ENCODE measurements at regions not wholly inside any gene's neighbourhood (a gene's known extent, or its start where the extent isn't known, plus 50 kb on each side); places are given as distances from the start of the nearest gene placed in this dataset.

GRCh38 chr1:187715483-187715882 is 886.7 kb downstream of the PLA2G4A start (continued):
- TF ChIP-seq ETS1 (IDR thresholded peaks at IDR 0.05) (no peak), POLR2AphosphoS5 (IDR thresholded peaks at IDR 0.05; ENCODE audit: low read depth) (no peak), NANOG (IDR thresholded peaks at IDR 0.05; ENCODE audit: borderline replicate concordance) (no peak)

DNA sequence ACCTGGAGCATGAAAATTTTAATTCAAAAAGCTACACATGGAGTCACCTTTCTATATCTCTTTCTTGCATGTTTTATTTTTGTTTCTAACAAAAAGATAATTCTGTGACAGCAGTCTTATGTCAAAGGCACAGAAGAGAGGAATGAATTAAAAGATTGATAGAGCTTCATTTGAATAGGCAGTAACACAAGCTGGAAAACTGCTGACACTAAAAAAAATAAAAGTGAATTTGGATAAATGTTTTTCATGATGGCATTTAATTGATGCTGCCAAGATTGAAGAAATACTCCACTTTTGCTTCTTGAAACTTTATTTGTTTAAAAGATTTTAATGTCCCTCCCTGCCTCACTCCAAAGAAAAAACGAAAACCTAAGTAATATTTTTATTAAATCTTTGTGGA is 887.4 kb downstream of the PLA2G4A start:
- H2AFZ ChIP-seq: no peak overlapping the region
- no peak for TF ChIP-seq STAT1 (IDR thresholded peaks at IDR 0.05; ENCODE audit: unreplicated experiment)
- Mint-ChIP-seq H3K4me1 (no peaks in the 10 kb centered on the region), H3K36me3 (ENCODE audit: low read depth) (no peaks in the 10 kb centered on the region), H3K27me3 (ENCODE audit: insufficient read depth, low read depth, poor library complexity) (no peaks in the 10 kb centered on the region), H3K27ac (no peak overlapping the region), H3K9me3 (no peaks in the 10 kb centered on the region), H3K4me3 (no peak overlapping the region)
- H3K4me3 ChIP-seq: no peak overlapping the region
- H3F3A ChIP-seq (replicated peaks; ENCODE audit: low read depth): no peaks in the 10 kb centered on the region
- no peaks in the 10 kb centered on the region for H4K20me1 ChIP-seq (replicated peaks; ENCODE audit: insufficient read depth)
- H3K4me2 ChIP-seq: no peak overlapping the region
- peaks cover 10% of the 10 kb centered on the region; the same call in 1 of the 2 replicates for H3K9me2 ChIP-seq (ENCODE audit: insufficient read depth)
- H3K79me2 ChIP-seq (replicated peaks; ENCODE audit: insufficient read depth): no peaks in the 10 kb centered on the region
- H3K36me3 ChIP-seq (ENCODE audit: insufficient read depth): no peaks in the 10 kb centered on the region
- no peaks in the 10 kb centered on the region for H3K27me3 ChIP-seq (ENCODE audit: insufficient read depth)
- ATAC-seq (no peak), DNase-seq (ENCODE audit: low spot score) (no peak)
- H3K27ac ChIP-seq (ENCODE audit: low read depth): no peak overlapping the region
- no peaks in the 10 kb centered on the region for H3K4me1 ChIP-seq (ENCODE audit: insufficient read depth)

- H3K4me1 Mint-ChIP-seq: no peaks in the 10 kb centered on the region
- Histone ChIP-seq H3K27ac (ENCODE audit: low read depth) (no peak overlapping the region), H3K27me3 (ENCODE audit: insufficient read depth) (no peaks in the 10 kb centered on the region), H3K36me3 (ENCODE audit: insufficient read depth) (no peaks in the 10 kb centered on the region; the same call in 1 of the 2 replicates), H4K20me1 (replicated peaks; ENCODE audit: insufficient read depth) (no peaks in the 10 kb centered on the region), H3K4me2 (no peak overlapping the region), H3K4me1 (ENCODE audit: insufficient read depth) (no peaks in the 10 kb centered on the region), H3K4me3 (no peak overlapping the region), H3K79me2 (replicated peaks; ENCODE audit: insufficient read depth) (no peaks in the 10 kb centered on the region), H2AFZ (no peak overlapping the region), H3F3A (replicated peaks; ENCODE audit: low read depth) (no peaks in the 10 kb centered on the region), H3K9me2 (ENCODE audit: insufficient read depth) (peaks cover 2% of the 10 kb centered on the region; the same call in 1 of the 2 replicates)
- H3K27me3 Mint-ChIP-seq (ENCODE audit: insufficient read depth, low read depth, poor library complexity): no peaks in the 10 kb centered on the region
- no peak overlapping the region for H3K4me3 Mint-ChIP-seq
- H3K36me3 Mint-ChIP-seq (ENCODE audit: low read depth): no peaks in the 10 kb centered on the region
- no peak for ATAC-seq
- DNase-seq (ENCODE audit: low spot score): no peak
- H3K9me3 Mint-ChIP-seq: no peaks in the 10 kb centered on the region
- H3K27ac Mint-ChIP-seq: no peak overlapping the region
- TF ChIP-seq, protein P1, sequence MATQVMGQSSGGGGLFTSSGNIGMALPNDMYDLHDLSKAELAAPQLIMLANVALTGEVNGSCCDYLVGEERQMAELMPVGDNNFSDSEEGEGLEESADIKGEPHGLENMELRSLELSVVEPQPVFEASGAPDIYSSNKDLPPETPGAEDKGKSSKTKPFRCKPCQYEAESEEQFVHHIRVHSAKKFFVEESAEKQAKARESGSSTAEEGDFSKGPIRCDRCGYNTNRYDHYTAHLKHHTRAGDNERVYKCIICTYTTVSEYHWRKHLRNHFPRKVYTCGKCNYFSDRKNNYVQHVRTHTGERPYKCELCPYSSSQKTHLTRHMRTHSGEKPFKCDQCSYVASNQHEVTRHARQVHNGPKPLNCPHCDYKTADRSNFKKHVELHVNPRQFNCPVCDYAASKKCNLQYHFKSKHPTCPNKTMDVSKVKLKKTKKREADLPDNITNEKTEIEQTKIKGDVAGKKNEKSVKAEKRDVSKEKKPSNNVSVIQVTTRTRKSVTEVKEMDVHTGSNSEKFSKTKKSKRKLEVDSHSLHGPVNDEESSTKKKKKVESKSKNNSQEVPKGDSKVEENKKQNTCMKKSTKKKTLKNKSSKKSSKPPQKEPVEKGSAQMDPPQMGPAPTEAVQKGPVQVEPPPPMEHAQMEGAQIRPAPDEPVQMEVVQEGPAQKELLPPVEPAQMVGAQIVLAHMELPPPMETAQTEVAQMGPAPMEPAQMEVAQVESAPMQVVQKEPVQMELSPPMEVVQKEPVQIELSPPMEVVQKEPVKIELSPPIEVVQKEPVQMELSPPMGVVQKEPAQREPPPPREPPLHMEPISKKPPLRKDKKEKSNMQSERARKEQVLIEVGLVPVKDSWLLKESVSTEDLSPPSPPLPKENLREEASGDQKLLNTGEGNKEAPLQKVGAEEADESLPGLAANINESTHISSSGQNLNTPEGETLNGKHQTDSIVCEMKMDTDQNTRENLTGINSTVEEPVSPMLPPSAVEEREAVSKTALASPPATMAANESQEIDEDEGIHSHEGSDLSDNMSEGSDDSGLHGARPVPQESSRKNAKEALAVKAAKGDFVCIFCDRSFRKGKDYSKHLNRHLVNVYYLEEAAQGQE (IDR thresholded peaks at IDR 0.05; ENCODE audit: unreplicated experiment): no peak
- no peak for TF ChIP-seq CTCF (conservative IDR thresholded peaks at IDR 0.05; ENCODE audit: low read depth in 2 of 2)
- TF ChIP-seq ZNF331 (CRISPR knock-in tag; IDR thresholded peaks at IDR 0.05; ENCODE audit: low read depth): no peak
- TF ChIP-seq STAT1 (IDR thresholded peaks at IDR 0.05; ENCODE audit: unreplicated experiment): no peak
- no peak for TF ChIP-seq NANOG (IDR thresholded peaks at IDR 0.05; ENCODE audit: borderline replicate concordance)
- no peak for TF ChIP-seq ZNF462 (CRISPR knock-in tag; IDR thresholded peaks at IDR 0.05)
Measured at GRCh38 chr1:187718527-187718926, 889.8 kb downstream of the PLA2G4A start.

Data from GM23338 (cell line).